GM06990 (cell line): ENCODE measurements at regions not wholly inside any gene's neighbourhood (a gene's known extent, or its start where the extent isn't known, plus 50 kb on each side); places are given as distances from the start of the nearest gene placed in this dataset.
"Not testable (repeated sequence)": the region's sequence is repeated elsewhere in the genome, so short reads cannot be mapped to it uniquely, and the experiment has no call there.

Experiments
- DNase-seq: peaks from one replicate; pipeline ENCODE4 v3.0.0-alpha.2; 2011; ENCODE audit not compliant: insufficient read length; ENCODE audit errors: extremely low read depth
- H3K27me3 ChIP-seq: replicated peaks from 2 replicates; pipeline ENCODE4 v1.6.0; 2011; ENCODE audit warnings: low read length; ENCODE audit not compliant: control insufficient read depth, insufficient read depth
- H3K36me3 ChIP-seq: 2 replicates; pipeline ENCODE4 v1.5.1; 2011; ENCODE audit warnings: low read length; ENCODE audit not compliant: control insufficient read depth, insufficient read depth
- H3K4me3 ChIP-seq: replicated peaks from 2 replicates; pipeline ENCODE4 v1.5.1; 2011; ENCODE audit warnings: low read depth, mild to moderate bottlenecking, control low read depth, low read length
- TF ChIP-seq, protein P1 (sequence below): IDR thresholded peaks from 2 replicates; pipeline ENCODE4 v1.5.1; 2011; ENCODE audit warnings: low read length, control low read depth, mild to moderate bottlenecking, inconsistent platforms; ENCODE audit not compliant: insufficient read depth, poor library complexity, severe bottlenecking

GRCh38 chr3:106355873-106356272, 487.1 kb upstream of the CBLB start:
- Histone ChIP-seq H3K4me3 (no peak overlapping the region), H3K36me3 (no peaks in the 10 kb centered on the region), H3K27me3 (no peaks in the 10 kb centered on the region)
- TF ChIP-seq, protein P1, sequence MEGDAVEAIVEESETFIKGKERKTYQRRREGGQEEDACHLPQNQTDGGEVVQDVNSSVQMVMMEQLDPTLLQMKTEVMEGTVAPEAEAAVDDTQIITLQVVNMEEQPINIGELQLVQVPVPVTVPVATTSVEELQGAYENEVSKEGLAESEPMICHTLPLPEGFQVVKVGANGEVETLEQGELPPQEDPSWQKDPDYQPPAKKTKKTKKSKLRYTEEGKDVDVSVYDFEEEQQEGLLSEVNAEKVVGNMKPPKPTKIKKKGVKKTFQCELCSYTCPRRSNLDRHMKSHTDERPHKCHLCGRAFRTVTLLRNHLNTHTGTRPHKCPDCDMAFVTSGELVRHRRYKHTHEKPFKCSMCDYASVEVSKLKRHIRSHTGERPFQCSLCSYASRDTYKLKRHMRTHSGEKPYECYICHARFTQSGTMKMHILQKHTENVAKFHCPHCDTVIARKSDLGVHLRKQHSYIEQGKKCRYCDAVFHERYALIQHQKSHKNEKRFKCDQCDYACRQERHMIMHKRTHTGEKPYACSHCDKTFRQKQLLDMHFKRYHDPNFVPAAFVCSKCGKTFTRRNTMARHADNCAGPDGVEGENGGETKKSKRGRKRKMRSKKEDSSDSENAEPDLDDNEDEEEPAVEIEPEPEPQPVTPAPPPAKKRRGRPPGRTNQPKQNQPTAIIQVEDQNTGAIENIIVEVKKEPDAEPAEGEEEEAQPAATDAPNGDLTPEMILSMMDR, result no peak
- no peak for DNase-seq

- TF ChIP-seq, protein P1, result no peak
- DNase-seq, result no peak
- Histone ChIP-seq H3K27me3 (no peaks in the 10 kb centered on the region), H3K4me3 (no peak overlapping the region), H3K36me3 (no peaks in the 10 kb centered on the region)
Measured at GRCh38 chr3:106359692-106360091, 490.9 kb upstream of the CBLB start.

GRCh38 chr3:106360901-106361300, 492.1 kb upstream of the CBLB start:
- not testable (repeated sequence) for H3K4me3 ChIP-seq, DNase-seq, H3K27me3 ChIP-seq, H3K36me3 ChIP-seq

GRCh38 chr3:106364477-106364876, 495.7 kb upstream of the CBLB start:
- Histone ChIP-seq H3K4me3 (no peak overlapping the region), H3K36me3 (no peaks in the 10 kb centered on the region), H3K27me3 (no peaks in the 10 kb centered on the region)
- TF ChIP-seq, protein P1, result no peak
- no peak for DNase-seq

DNA sequence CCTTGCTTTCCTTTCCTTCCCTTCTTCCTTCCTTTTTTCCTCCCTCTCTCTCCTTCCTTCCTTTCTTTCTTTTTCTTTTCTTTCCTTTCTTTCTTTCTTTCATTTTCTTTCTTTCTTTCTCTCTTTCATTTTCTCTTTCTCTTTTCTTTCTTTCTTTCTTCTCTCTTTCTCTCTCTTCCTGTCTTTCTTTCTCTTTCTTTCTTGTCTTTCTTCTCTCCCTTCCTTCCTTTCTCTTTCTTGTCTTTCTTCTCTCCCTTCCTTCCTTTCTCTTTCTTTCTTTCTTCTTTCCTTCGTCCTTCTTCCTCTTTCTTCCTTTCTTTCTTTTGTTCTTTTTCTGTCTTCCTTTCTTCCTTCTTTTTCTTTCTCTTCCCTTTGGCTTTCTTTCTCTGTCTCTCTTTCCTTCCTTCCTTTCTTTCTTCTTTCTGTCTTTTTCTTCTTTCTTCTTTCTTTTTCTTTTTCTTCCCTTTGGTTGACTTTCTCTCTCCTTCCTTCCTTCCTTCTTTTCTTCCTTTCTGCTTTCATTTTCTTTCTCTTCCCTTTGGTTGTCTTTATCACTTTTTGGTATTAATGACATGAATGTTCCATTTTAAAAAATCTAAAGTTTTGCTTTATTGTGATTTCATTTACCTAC, 496.4 kb upstream of the CBLB start:
- H3K27me3 ChIP-seq, result no peaks in the 10 kb centered on the region
- no peaks in the 10 kb centered on the region for H3K36me3 ChIP-seq
- DNase-seq, result no peak
- TF ChIP-seq, protein P1, result no peak
- no peak overlapping the region for H3K4me3 ChIP-seq

DNA sequence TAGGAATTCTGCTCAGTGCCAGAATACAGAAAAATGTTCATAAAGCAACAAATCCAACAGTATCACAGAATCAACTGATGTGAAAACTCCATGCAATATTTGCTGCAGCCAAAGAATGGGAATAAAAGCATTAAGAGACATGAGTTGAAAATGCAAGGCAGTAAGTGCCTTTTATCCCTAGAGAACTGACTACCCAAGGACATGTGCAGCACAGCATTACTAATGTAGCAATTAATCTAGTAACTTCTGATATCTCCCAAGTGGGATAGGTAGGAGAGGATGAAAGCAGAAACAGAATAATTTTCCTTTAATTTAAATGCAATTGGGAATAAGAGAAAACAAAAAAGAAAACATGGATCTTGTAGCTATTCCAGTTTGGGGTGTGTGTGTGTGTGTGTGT, 497.5 kb upstream of the CBLB start:
- no peaks in the 10 kb centered on the region for H3K27me3 ChIP-seq
- no peak overlapping the region for H3K4me3 ChIP-seq
- TF ChIP-seq, protein P1, result no peak
- H3K36me3 ChIP-seq, result no peaks in the 10 kb centered on the region
- DNase-seq, result no peak
